ENCODE measurements at regions not wholly inside any gene's neighbourhood (a gene's known extent, or its start where the extent isn't known, plus 50 kb on each side); places are given as distances from the start of the nearest gene placed in this dataset.

GRCh38 chr4:36417146-36417545 lies 135.7 kb downstream of the DTHD1 start:
- WGBS (ENCODE audit: insufficient coverage, low coverage, missing lambda C conversion rate) = 0% methylated on average over 11 of the region's 12 CpGs

More at GRCh38 chr4:36417146-36417545, 135.7 kb downstream of the DTHD1 start:
- Histone ChIP-seq H3K9ac (ENCODE audit: insufficient read depth in 1 of 2, low read depth in 2 of 2, low read length in 2 of 2) (no peak overlapping the region), H3K79me2 (ENCODE audit: control insufficient read depth, insufficient read depth, low read length) (no peaks in the 10 kb centered on the region), H3K4me2 (ENCODE audit: insufficient read depth, low read length) (no peak overlapping the region), H3K27ac (ENCODE audit: extremely low read depth, low read depth, low read length) (no peak overlapping the region), H3K4me3 (no peak overlapping the region), H3K27me3 (ENCODE audit: control insufficient read depth in 2 of 2, insufficient read depth in 2 of 2, low read length in 2 of 2) (no peaks in the 10 kb centered on the region), H3K9me1 (ENCODE audit: control insufficient read depth, insufficient read depth, low read length) (no peaks in the 10 kb centered on the region), H2AFZ (ENCODE audit: low read depth, low read length) (no peak overlapping the region), H3K9me3 (replicated peaks; ENCODE audit: control insufficient read depth, insufficient read depth, low read depth, low read length) (no peaks in the 10 kb centered on the region), H3K36me3 (ENCODE audit: control insufficient read depth, insufficient read depth, low read length) (no peaks in the 10 kb centered on the region), H3K4me1 (replicated peaks in 1 of 2; ENCODE audit: control insufficient read depth in 2 of 2, insufficient read depth in 2 of 2, low read length in 2 of 2) (no peaks in the 10 kb centered on the region), H4K20me1 (replicated peaks; ENCODE audit: control insufficient read depth, insufficient read depth, low read length) (no peaks in the 10 kb centered on the region)
- no peak for DNase-seq (ENCODE audit: extremely low read depth in 1 of 4, low spot score in 3 of 4)
- CTCF ChIA-PET (ENCODE audit: low intra/inter-chr PET ratio) = no interaction called here
- no TSS peak for BruUV-seq (replicated peaks)
- no peak for TF ChIP-seq MTA2 (IDR thresholded peaks at IDR 0.05; ENCODE audit: low read depth)
- no peak for TF ChIP-seq ZNF561 (CRISPR knock-in tag; conservative IDR thresholded peaks at IDR 0.05)
- no peak for TF ChIP-seq EP300 (IDR thresholded peaks at IDR 0.05; ENCODE audit: low read length)
- no peak for TF ChIP-seq PRMT5 (CRISPR knock-in tag; IDR thresholded peaks at IDR 0.05)
- TF ChIP-seq PTRF (tag; IDR thresholded peaks at IDR 0.05) = no peak
- TF ChIP-seq ZNF274 (IDR thresholded peaks at IDR 0.05; ENCODE audit: borderline replicate concordance, low read depth, low read length) = no peak
- no peak for TF ChIP-seq HSF4 (CRISPR knock-in tag; IDR thresholded peaks at IDR 0.05; ENCODE audit: borderline replicate concordance)
- TF ChIP-seq FOXP4 (CRISPR knock-in tag; IDR thresholded peaks at IDR 0.05; ENCODE audit: borderline replicate concordance) = no peak
- ATAC-seq = no peak
- intact Hi-C loops (cut with micrococcal nuclease) (no loop called here), in situ Hi-C loops (cut with MboI) (no loop called here)
- POLR2A ChIA-PET = no interaction called here
- no peak for FAIRE-seq
